K562 (cell line): ENCODE measurements at regions not wholly inside any gene's neighbourhood (a gene's known extent, or its start where the extent isn't known, plus 50 kb on each side); places are given as distances from the start of the nearest gene placed in this dataset.

Experiments
- ATAC-seq: fragments of 200-7000 bp; cut with Tn5 transposase; 3 replicates; pipeline ENCODE4 v1.9.1; 2020; ENCODE audit warnings: moderate library complexity
- BruUV-seq: library from RNA; stranded (reverse); fragments of 400-500 nt; replicated peaks from 2 replicates; lab custom pipeline; 2021; lab: Mats Ljungman, UMichigan
- CTCF ChIA-PET: fragments of 300-600 bp; formaldehyde crosslinking; extraction: SDS; loops from one replicate; lab custom pipeline; 2021; ENCODE audit warnings: low intra/inter-chr PET ratio; lab: Yijun Ruan, JAX
- POLR2A ChIA-PET: fragments of 300-600, 350-650 bp; sonication (Branson Sonifier 250); formaldehyde crosslinking; extraction: SDS; loops from one replicate; lab custom pipeline; 2021; ENCODE audit warnings: antibody characterized with exemption, inconsistent platforms; lab: Yijun Ruan, JAX
- DNase-seq, 4 experiments: peaks; one replicate each; pipeline versions ENCODE4 v3.0.0 to v3.0.0-alpha.2; 2011 to 2018; ENCODE audit warnings: low spot score in 3 of 4, mixed read lengths in 3 of 4; ENCODE audit errors: extremely low read depth in 1 of 4
- FAIRE-seq: peaks from 2 replicates; lab custom pipeline; 2011; peaks lifted over from hg19 to GRCh38; lab: Jason Lieb, UNC
- H2AFZ ChIP-seq: 2 replicates; pipeline ENCODE4 v1.6.0; 2011; ENCODE audit warnings: low read depth, low read length, control low read depth, inconsistent platforms
- H3K27ac ChIP-seq: fragments of 200-600 bp; 3 replicates; pipeline ENCODE4 v1.8.0; 2011; ENCODE audit warnings: low read depth, mild to moderate bottlenecking, control low read depth, inconsistent platforms, low read length, moderate library complexity, mixed read lengths; ENCODE audit errors: extremely low read depth
- H3K27me3 ChIP-seq, 2 experiments: fragments of 300-600 bp in 1 of 2; 2 replicates in 1 of 2; 3 replicates in 1 of 2; pipeline versions ENCODE4 v1.6.0 to v1.8.0; 2011; ENCODE audit warnings: inconsistent platforms in 2 of 2, low read length in 2 of 2, mild to moderate bottlenecking in 1 of 2, mixed read lengths in 1 of 2, moderate library complexity in 1 of 2; ENCODE audit not compliant: control insufficient read depth in 2 of 2, insufficient read depth in 2 of 2
- H3K36me3 ChIP-seq: fragments of 300-600 bp; 3 replicates; pipeline ENCODE4 v1.8.0; 2011; ENCODE audit warnings: mild to moderate bottlenecking, low read length, inconsistent platforms; ENCODE audit not compliant: control insufficient read depth, insufficient read depth
- H3K4me1 ChIP-seq, 2 experiments: fragments of 200-600 bp in 1 of 2; replicated peaks in 1 of 2; 2 replicates in 1 of 2; 3 replicates in 1 of 2; pipeline versions ENCODE4 v1.5.1 to v1.8.0; 2011; ENCODE audit warnings: inconsistent platforms in 2 of 2, low read length in 2 of 2, mild to moderate bottlenecking in 1 of 2, mixed read lengths in 1 of 2, moderate library complexity in 1 of 2; ENCODE audit not compliant: control insufficient read depth in 2 of 2, insufficient read depth in 2 of 2
- H3K4me2 ChIP-seq: 2 replicates; pipeline ENCODE4 v1.6.1; 2011; ENCODE audit warnings: low read length, control low read depth, inconsistent platforms, mixed read lengths; ENCODE audit not compliant: insufficient read depth
- H3K4me3 ChIP-seq: fragments of 200-600 bp; sonication (generic), shearing (Covaris generic); 2 replicates; pipeline ENCODE4 v1.5.1; 2016; ENCODE audit warnings: control low read depth, inconsistent platforms
- H3K79me2 ChIP-seq: fragments of 200-600 bp; 3 replicates; pipeline ENCODE4 v1.8.0; 2011; ENCODE audit warnings: low read length, inconsistent platforms; ENCODE audit not compliant: control insufficient read depth, insufficient read depth
- H3K9ac ChIP-seq, 2 experiments: 2 replicates each; pipeline versions ENCODE4 v1.6.0 to v1.6.1; 2011; ENCODE audit warnings: low read depth in 2 of 2, low read length in 2 of 2, control low read depth in 1 of 2, inconsistent platforms in 1 of 2, mild to moderate bottlenecking in 1 of 2, mixed read lengths in 1 of 2; ENCODE audit not compliant: insufficient read depth in 1 of 2
- H3K9me1 ChIP-seq: one replicate; pipeline ENCODE4 v1.6.0; 2011; ENCODE audit warnings: inconsistent platforms, mild to moderate bottlenecking, low read length, moderate library complexity; ENCODE audit not compliant: control insufficient read depth, insufficient read depth
- H3K9me3 ChIP-seq: replicated peaks from 2 replicates; pipeline ENCODE4 v1.5.1; 2011; ENCODE audit warnings: low read depth, low read length, inconsistent platforms; ENCODE audit not compliant: control insufficient read depth, insufficient read depth
- H4K20me1 ChIP-seq: replicated peaks from 2 replicates; pipeline ENCODE4 v1.6.1; 2011; ENCODE audit warnings: low read length, inconsistent platforms, mixed read lengths; ENCODE audit not compliant: control insufficient read depth, insufficient read depth
- ARID3A ChIP-seq: IDR thresholded peaks from 2 replicates; pipeline ENCODE4 v1.6.1; 2012; ENCODE audit warnings: low read depth, low read length, improper control_type of control experiment, borderline replicate concordance
- ATF6 ChIP-seq: sonication (generic); formaldehyde crosslinking; IDR thresholded peaks from 2 replicates; pipeline ENCODE4 v1.4.0; 2020; ENCODE audit warnings: mild to moderate bottlenecking, missing genetic modification reagents
- CGGBP1 ChIP-seq: fragments of 250-450 bp; sonication (Bioruptor Pico); IDR thresholded peaks from 2 replicates; pipeline ENCODE4 v1.9.0; 2021; ENCODE audit warnings: mild to moderate bottlenecking
- CREB3L1 ChIP-seq: fragments of 450-650 bp; IDR thresholded peaks from 2 replicates; pipeline ENCODE4 v1.6.1; 2014; ENCODE audit warnings: low read depth, mild to moderate bottlenecking, moderate library complexity, borderline replicate concordance
- ETV1 ChIP-seq: fragments of 450-650 bp; conservative IDR thresholded peaks from 2 replicates; pipeline ENCODE4 v1.6.1; 2016; ENCODE audit warnings: missing genetic modification characterization, control low read depth, low read depth, missing compliant biosample characterization
- GABPB1 ChIP-seq: sonication (generic); formaldehyde crosslinking; IDR thresholded peaks from 2 replicates; pipeline ENCODE4 v1.8.0; 2022; ENCODE audit warnings: mild to moderate bottlenecking, missing genetic modification reagents
- KLF10 ChIP-seq: fragments of 250-450 bp; sonication (Bioruptor Pico); IDR thresholded peaks from 2 replicates; pipeline ENCODE4 v1.6.1; 2021; ENCODE audit warnings: matching md5 sums
- MAFG ChIP-seq: fragments of 450-650 bp; conservative IDR thresholded peaks from 2 replicates; pipeline ENCODE4 v1.6.1; 2016; ENCODE audit warnings: missing genetic modification characterization, missing compliant biosample characterization
- MTF1 ChIP-seq: fragments of 250-450 bp; sonication (Bioruptor Pico); IDR thresholded peaks from 2 replicates; pipeline ENCODE4 v1.9.0; 2021; ENCODE audit warnings: moderate library complexity, mild to moderate bottlenecking, inconsistent platforms, borderline replicate concordance
- NFXL1 ChIP-seq: fragments of 450-650 bp; formaldehyde crosslinking; IDR thresholded peaks from 2 replicates; pipeline ENCODE4 v1.4.0; 2021; ENCODE audit warnings: mild to moderate bottlenecking
- PPARD ChIP-seq: fragments of 250-450 bp; sonication (Bioruptor Pico); IDR thresholded peaks from 2 replicates; pipeline ENCODE4 v1.8.0; 2022; ENCODE audit warnings: inconsistent platforms, mild to moderate bottlenecking, moderate library complexity
- SAFB2 ChIP-seq: fragments of 200-400 bp; formaldehyde crosslinking; IDR thresholded peaks from 2 replicates; pipeline ENCODE4 v1.6.1; 2018; ENCODE audit warnings: borderline replicate concordance, low read length, low read depth, moderate library complexity; ENCODE audit not compliant: severe bottlenecking
- ZBTB1 ChIP-seq: sonication (generic); formaldehyde crosslinking; IDR thresholded peaks from 2 replicates; pipeline ENCODE4 v1.8.1; 2023; ENCODE audit warnings: missing genetic modification reagents, low read depth, mild to moderate bottlenecking, borderline replicate concordance
- ZNF24 ChIP-seq: fragments of 450-650 bp; IDR thresholded peaks from 2 replicates; pipeline ENCODE4 v1.6.1; 2016
- ZNF431 ChIP-seq: sonication (generic); formaldehyde crosslinking; IDR thresholded peaks from 2 replicates; pipeline ENCODE4 v1.8.0; 2022; ENCODE audit warnings: mild to moderate bottlenecking, missing genetic modification reagents
- ZNF561 ChIP-seq: fragments of 450-650 bp; formaldehyde crosslinking; conservative IDR thresholded peaks from 2 replicates; pipeline ENCODE4 v1.4.0; 2020; ENCODE audit warnings: mild to moderate bottlenecking, moderate library complexity
- whole genome bisulfite sequencing: fragments of 100-300 bp; shearing (Covaris generic); methylation state at CpG from one replicate; pipeline ENCODE4 v1.1.6; 2016; ENCODE audit warnings: low coverage, mixed read lengths; ENCODE audit not compliant: insufficient coverage; ENCODE audit errors: missing lambda C conversion rate; 5-methylcytosine and 5-hydroxymethylcytosine counted together
- in situ Hi-C: fragments of 300-500 bp; cut with MboI; formaldehyde crosslinking; loops from 4 replicates; pipeline ENCODE4 v1.15.0; 2018; ENCODE audit warnings: inconsistent platforms, mixed read lengths
- intact Hi-C: fragments of 100-400 bp; cut with micrococcal nuclease; formaldehyde crosslinking; loops from 2 replicates; pipeline ENCODE4 v1.14.2; 2022

- H4K20me1 ChIP-seq: no peaks in the 10 kb centered on the region
- no peak overlapping the region for H3K9ac ChIP-seq
- POLR2A ChIA-PET: interaction anchor here (0.6 kb wide), 1 partner anchor 267 kb away, joined by 3 read pairs; no protein-coding TSS in a partner anchor
- no peaks in the 10 kb centered on the region for H3K9me1 ChIP-seq
- H3K79me2 ChIP-seq: no peaks in the 10 kb centered on the region
- TF ChIP-seq KLF10 (no peak), SAFB2 (no peak), ZBTB1 (CRISPR knock-in tag) (no peak), ZNF24 (no peak), ARID3A (no peak), MAFG (tag) (no peak), MTF1 (no peak), ZNF431 (CRISPR knock-in tag) (no peak), CGGBP1 (CRISPR knock-in tag) (no peak), ETV1 (tag) (no peak), CREB3L1 (no peak), ATF6 (CRISPR knock-in tag) (no peak), ZNF561 (CRISPR knock-in tag) (no peak), GABPB1 (no peak), PPARD (no peak), NFXL1 (CRISPR knock-in tag) (no peak)
- no peak overlapping the region for H3K4me2 ChIP-seq
- no peak overlapping the region for H2AFZ ChIP-seq
- intact Hi-C loops (loop anchor here (10.0 kb wide), 1 partner anchor 380 kb away; no protein-coding TSS in a partner anchor), in situ Hi-C loops (no loop called here)
- H3K9me3 ChIP-seq: no peaks in the 10 kb centered on the region
- H3K27me3 ChIP-seq: peaks cover 20 to 45% of the 10 kb centered on the region in 2 experiments; a peak in 4 of 5 replicates
- no peak overlapping the region for H3K4me3 ChIP-seq
- 6% methylated on average over 6 of the region's 6 CpGs for WGBS
- CTCF ChIA-PET: interaction anchor here (0.5 kb wide), 1 partner anchor 390 kb away, joined by 3 read pairs; no protein-coding TSS in a partner anchor
- no TSS peak for BruUV-seq
- ATAC-seq (no peak), FAIRE-seq (no peak), DNase-seq (no peak)
- 0 out of 5 replicates have a peak, but pooled peaks cover 0 to 2% of the 10 kb centered on the region in 2 experiments for H3K4me1 ChIP-seq
- no peak overlapping the region for H3K27ac ChIP-seq
- H3K36me3 ChIP-seq: no peaks in the 10 kb centered on the region
Measured at GRCh38 chr1:55334797-55335196, 119.6 kb upstream of the USP24 start.
